ENCODE measurements at regions not wholly inside any gene's neighbourhood (a gene's known extent, or its start where the extent isn't known, plus 50 kb on each side); places are given as distances from the start of the nearest gene placed in this dataset.

DNA sequence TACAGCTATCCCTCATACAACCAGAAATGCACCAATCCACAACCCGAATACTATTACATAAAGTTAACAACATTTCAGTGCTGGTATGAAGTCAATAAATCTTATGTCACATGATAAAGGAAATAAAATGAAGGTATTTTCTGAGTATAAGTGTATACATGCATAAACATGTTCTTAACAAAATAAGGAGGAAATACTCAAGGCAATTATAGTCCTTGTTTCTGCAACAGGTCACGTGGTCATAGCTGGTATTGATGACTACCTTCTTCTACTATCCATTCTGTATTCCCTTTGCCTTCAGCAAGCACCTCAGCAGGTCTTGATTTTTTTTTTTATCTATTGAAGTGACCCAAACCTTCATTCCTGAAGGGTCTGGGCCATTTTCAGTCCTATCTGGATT, 675.6 kb downstream of the RPL10L start:
- no peak for TF ChIP-seq NFIC (IDR thresholded peaks at IDR 0.05; ENCODE audit: borderline replicate concordance)
- no peak for TF ChIP-seq JUND (IDR thresholded peaks at IDR 0.05)
- no peak for TF ChIP-seq RAD21 (IDR thresholded peaks at IDR 0.05; ENCODE audit: low read length)
- no peak for TF ChIP-seq TCF12 (IDR thresholded peaks at IDR 0.05)
- TF ChIP-seq EP300 (IDR thresholded peaks at IDR 0.05; ENCODE audit: borderline replicate concordance in 1 of 2, low read depth in 1 of 2, low read length in 1 of 2), result no peak
- TF ChIP-seq POLR2AphosphoS5 (IDR thresholded peaks at IDR 0.05; ENCODE audit: low read depth, low read length), result no peak
- TF ChIP-seq, protein P1, sequence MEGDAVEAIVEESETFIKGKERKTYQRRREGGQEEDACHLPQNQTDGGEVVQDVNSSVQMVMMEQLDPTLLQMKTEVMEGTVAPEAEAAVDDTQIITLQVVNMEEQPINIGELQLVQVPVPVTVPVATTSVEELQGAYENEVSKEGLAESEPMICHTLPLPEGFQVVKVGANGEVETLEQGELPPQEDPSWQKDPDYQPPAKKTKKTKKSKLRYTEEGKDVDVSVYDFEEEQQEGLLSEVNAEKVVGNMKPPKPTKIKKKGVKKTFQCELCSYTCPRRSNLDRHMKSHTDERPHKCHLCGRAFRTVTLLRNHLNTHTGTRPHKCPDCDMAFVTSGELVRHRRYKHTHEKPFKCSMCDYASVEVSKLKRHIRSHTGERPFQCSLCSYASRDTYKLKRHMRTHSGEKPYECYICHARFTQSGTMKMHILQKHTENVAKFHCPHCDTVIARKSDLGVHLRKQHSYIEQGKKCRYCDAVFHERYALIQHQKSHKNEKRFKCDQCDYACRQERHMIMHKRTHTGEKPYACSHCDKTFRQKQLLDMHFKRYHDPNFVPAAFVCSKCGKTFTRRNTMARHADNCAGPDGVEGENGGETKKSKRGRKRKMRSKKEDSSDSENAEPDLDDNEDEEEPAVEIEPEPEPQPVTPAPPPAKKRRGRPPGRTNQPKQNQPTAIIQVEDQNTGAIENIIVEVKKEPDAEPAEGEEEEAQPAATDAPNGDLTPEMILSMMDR (IDR thresholded peaks at IDR 0.05), result no peak
- TF ChIP-seq YY1 (IDR thresholded peaks at IDR 0.05; ENCODE audit: low read depth), result no peak
- no peak for TF ChIP-seq EZH2phosphoT487 (IDR thresholded peaks at IDR 0.05; ENCODE audit: borderline replicate concordance, low read depth)
- TF ChIP-seq ELF1 (IDR thresholded peaks at IDR 0.05), result no peak
- TF ChIP-seq, protein P2, sequence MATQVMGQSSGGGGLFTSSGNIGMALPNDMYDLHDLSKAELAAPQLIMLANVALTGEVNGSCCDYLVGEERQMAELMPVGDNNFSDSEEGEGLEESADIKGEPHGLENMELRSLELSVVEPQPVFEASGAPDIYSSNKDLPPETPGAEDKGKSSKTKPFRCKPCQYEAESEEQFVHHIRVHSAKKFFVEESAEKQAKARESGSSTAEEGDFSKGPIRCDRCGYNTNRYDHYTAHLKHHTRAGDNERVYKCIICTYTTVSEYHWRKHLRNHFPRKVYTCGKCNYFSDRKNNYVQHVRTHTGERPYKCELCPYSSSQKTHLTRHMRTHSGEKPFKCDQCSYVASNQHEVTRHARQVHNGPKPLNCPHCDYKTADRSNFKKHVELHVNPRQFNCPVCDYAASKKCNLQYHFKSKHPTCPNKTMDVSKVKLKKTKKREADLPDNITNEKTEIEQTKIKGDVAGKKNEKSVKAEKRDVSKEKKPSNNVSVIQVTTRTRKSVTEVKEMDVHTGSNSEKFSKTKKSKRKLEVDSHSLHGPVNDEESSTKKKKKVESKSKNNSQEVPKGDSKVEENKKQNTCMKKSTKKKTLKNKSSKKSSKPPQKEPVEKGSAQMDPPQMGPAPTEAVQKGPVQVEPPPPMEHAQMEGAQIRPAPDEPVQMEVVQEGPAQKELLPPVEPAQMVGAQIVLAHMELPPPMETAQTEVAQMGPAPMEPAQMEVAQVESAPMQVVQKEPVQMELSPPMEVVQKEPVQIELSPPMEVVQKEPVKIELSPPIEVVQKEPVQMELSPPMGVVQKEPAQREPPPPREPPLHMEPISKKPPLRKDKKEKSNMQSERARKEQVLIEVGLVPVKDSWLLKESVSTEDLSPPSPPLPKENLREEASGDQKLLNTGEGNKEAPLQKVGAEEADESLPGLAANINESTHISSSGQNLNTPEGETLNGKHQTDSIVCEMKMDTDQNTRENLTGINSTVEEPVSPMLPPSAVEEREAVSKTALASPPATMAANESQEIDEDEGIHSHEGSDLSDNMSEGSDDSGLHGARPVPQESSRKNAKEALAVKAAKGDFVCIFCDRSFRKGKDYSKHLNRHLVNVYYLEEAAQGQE (IDR thresholded peaks at IDR 0.05; ENCODE audit: low read depth, low read length), result no peak
- TF ChIP-seq, protein P3, sequence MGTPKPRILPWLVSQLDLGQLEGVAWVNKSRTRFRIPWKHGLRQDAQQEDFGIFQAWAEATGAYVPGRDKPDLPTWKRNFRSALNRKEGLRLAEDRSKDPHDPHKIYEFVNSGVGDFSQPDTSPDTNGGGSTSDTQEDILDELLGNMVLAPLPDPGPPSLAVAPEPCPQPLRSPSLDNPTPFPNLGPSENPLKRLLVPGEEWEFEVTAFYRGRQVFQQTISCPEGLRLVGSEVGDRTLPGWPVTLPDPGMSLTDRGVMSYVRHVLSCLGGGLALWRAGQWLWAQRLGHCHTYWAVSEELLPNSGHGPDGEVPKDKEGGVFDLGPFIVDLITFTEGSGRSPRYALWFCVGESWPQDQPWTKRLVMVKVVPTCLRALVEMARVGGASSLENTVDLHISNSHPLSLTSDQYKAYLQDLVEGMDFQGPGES (IDR thresholded peaks at IDR 0.05; ENCODE audit: low read depth, low read length), result no peak
- TF ChIP-seq, protein P4, sequence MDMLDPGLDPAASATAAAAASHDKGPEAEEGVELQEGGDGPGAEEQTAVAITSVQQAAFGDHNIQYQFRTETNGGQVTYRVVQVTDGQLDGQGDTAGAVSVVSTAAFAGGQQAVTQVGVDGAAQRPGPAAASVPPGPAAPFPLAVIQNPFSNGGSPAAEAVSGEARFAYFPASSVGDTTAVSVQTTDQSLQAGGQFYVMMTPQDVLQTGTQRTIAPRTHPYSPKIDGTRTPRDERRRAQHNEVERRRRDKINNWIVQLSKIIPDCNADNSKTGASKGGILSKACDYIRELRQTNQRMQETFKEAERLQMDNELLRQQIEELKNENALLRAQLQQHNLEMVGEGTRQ (IDR thresholded peaks at IDR 0.05; ENCODE audit: borderline replicate concordance, low read depth, low read length), result no peak
